GM18517 (cell line): ENCODE measurements at regions not wholly inside any gene's neighbourhood (a gene's known extent, or its start where the extent isn't known, plus 50 kb on each side); places are given as distances from the start of the nearest gene placed in this dataset.

ENCODE experiments used
- ATAC-seq: cut with Tn5 transposase; IDR thresholded peaks from one replicate; pipeline ENCODE4 v1.9.1; 2021; ENCODE audit warnings: mild to moderate bottlenecking, moderate library complexity; ENCODE audit not compliant: unreplicated experiment

GRCh38 chr4:18559492-18559891 is 537.9 kb upstream of the LCORL start:
- ATAC-seq = no peak

DNA sequence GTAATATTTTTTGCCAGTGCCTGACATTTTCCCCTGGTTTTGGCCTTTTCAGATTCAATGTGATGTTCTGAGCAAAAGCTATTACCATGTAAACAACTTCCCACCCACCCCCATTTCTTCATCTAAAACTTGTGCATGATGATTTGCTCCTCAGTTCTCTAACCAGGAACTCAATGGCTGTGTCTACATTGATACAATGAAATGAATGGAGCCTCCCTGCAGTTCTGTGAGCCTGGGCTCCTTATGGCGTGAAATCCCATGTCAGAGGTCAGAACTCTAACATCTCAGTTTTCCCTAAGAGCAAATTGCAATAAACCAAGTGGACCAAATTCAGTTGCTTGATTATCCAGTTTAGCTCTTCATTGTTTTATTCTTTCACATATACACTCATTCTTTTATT is 534.8 kb upstream of the LCORL start:
- no peak for ATAC-seq

- ATAC-seq = no peak
Observed at GRCh38 chr4:18540349-18540748, 518.8 kb upstream of the LCORL start.

DNA sequence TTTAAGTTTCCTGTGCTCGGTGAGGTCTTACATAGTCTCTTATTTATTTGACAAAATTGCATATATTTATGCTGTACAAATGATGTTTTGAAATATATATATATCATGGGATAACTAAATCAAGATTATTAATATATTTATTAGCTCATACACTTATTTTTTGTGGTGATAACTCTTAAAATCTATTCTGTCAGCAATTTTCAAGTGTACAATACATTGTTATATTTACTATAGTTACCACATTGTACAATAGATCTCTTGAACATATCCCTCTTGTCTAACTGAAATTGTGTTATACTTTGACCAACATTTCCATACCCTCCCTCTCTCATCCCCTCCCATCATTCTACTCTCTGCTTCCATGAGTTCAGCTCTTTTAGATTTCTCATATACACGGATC is 516.6 kb upstream of the LCORL start:
- no peak for ATAC-seq

DNA sequence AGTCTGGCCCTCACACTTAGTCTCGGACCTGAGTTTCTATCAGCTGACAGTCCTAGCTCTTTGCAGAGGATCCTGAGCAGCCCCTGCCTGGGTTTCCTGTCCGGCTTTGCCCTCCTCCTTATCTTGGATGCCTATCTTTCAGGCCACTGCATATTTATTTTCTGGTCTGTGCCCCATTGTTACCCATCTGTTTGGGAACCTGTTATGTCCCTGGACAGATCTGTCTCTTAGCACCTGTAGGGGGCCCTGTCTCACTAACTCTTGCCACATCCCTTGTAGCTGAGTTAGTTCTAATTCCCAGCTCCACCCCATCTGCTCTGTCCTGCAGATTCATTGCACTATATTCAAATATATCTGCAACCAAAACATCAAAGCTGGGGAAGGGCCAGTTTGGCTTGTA is 514.9 kb upstream of the LCORL start:
- no peak for ATAC-seq

DNA sequence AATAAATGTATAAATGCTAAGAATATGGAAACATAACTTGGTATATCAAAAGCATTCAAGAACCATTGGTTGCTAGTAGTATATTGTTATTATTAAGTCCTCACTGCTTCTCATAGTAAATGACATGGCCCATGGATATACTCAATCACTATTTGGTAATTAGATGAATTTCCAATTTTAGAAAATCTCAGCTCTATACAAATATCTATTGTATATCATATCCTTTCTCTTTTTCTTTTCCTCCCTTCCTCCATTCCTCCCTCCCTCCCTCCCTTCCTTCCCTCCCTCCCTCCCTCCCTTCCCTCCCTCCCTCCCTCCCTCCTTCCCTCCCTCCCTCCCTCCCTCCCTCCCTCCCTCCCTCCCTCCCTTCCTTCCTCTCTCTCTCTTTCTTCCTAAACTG is 514.4 kb upstream of the LCORL start:
- no peak for ATAC-seq

- ATAC-seq = no peak
Observed at GRCh38 chr4:18533262-18533775, 511.8 kb upstream of the LCORL start.

DNA sequence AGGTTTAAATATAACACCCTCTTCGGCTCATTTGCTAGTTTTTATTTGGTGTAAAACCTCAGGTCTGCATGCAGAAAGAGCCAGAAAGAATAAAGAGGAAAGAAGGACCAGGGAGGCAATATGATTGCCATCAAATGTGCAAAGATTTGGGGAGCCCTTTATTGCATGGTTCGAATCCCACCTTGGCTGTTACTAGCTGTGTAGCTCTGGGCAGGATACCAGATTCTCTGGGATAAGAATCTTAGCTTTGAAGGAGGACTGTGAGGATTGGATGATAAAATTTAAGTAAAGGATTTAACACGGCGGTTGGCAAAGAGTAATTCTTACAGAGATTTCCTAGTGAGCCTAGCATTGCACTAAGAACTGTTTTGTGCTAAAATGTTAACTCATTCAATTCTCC is 510.2 kb upstream of the LCORL start:
- no peak for ATAC-seq

- ATAC-seq = no peak
Observed at GRCh38 chr4:18529482-18529881, 507.9 kb upstream of the LCORL start.

GRCh38 chr4:18524667-18525066 is 503.1 kb upstream of the LCORL start:
- ATAC-seq = no peak

- no peak for ATAC-seq
Observed at GRCh38 chr4:18518098-18518497, 496.5 kb upstream of the LCORL start.

- no peak for ATAC-seq
Observed at GRCh38 chr4:18513861-18514260, 492.3 kb upstream of the LCORL start.

- ATAC-seq = no peak
Observed at GRCh38 chr4:18512718-18513117, 491.2 kb upstream of the LCORL start.

GRCh38 chr4:18511727-18512126 is 490.2 kb upstream of the LCORL start:
- ATAC-seq = no peak

GRCh38 chr4:18508786-18509185 is 487.2 kb upstream of the LCORL start:
- ATAC-seq = no peak

- ATAC-seq = no peak
Observed at GRCh38 chr4:18480928-18481327, 459.4 kb upstream of the LCORL start.

DNA sequence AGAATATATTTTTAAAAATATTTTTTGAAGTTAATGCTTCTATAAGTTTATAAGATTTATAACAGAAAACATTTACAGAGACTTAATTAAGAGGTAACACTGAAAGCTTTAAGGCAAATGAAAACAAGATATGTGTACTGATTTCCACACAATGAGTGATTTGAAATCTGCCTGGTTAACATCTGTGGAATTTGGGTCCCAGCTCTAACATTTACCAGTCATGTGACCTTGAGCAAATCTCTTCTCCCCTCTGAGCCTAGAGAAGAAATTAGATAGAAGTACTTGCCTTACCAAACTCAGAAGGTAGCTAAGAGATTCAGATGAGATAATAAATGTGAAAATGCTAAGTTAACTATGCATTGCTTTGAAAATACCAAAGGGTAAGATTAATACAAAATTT is 458.8 kb upstream of the LCORL start:
- ATAC-seq = no peak

- ATAC-seq = no peak
Observed at GRCh38 chr4:18479825-18480224, 458.3 kb upstream of the LCORL start.

- ATAC-seq = no peak
Observed at GRCh38 chr4:18463987-18464559, 442.5 kb upstream of the LCORL start.

DNA sequence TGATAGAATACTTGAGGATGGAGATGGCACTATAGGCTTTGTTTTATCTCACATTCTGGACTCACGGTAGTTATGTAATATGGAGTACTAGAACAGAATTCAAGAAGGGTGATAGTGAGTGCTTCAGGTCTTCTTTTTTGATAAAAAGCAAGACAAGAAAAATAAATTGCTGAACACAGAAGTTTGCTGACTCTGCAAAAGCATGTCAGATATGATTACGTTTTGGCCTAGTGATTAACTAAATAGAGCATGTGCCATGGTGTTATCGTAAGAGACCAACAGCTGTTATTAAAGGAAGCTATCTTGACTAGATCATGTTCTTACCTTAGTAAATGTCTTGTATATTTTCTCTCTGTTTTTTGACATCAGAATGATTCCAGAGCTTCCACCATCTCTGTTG is 436.9 kb upstream of the LCORL start:
- no peak for ATAC-seq

DNA sequence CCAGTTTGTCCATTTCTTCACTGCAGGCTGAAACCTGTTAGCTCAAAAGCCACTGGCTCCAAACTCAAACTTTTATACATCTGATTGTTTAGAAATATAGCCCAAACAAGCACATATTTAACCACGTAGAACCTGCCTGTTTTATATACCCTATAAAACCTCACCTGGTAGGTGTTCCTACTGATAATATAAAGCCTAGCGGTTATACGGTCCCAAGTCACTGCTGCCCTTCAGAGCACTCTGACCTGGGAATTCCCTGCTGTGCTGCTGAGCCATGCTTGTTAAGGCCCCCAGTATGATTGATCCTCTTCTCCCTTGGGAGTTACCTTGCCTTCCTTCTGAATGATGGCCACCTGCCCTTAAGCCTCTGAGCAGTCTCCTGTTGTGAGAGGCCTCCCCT is 432.8 kb upstream of the LCORL start:
- ATAC-seq = no peak

GRCh38 chr4:18445110-18445509 is 423.6 kb upstream of the LCORL start:
- ATAC-seq = no peak

GRCh38 chr4:18444206-18444605 is 422.7 kb upstream of the LCORL start:
- ATAC-seq = no peak
